ENCODE measurements at regions not wholly inside any gene's neighbourhood (a gene's known extent, or its start where the extent isn't known, plus 50 kb on each side); places are given as distances from the start of the nearest gene placed in this dataset.

DNA sequence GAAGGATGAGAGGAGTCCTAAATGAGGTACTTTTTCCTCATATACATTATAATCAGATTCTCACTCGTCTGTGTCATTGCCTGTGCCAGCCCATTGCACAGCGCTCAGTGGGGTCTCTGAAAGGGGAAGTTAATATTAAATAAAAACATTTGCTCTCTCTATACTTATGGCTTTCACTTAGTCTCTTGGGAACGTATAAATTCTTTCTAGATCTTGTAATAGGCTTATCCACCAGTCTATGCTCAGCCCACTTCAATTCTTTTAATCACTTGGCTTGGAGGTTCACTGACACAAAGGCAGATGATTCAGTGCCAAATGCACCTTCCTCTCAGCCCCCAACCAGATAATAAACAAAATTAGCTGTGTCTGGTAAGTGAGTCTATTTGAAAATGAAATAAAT is 164.3 kb upstream of the OGFRL1 start:
- Histone ChIP-seq H3K4me1 (replicated peaks in 1 of 2) (no peaks in the 10 kb centered on the region), H3K27ac (no peak overlapping the region), H3K9me3 (replicated peaks in 1 of 3) (peaks cover 0 to 9% (median 0%) of the 10 kb centered on the region in 3 donors), H3K4me3 (no peak overlapping the region), H3K36me3 (replicated peaks in 1 of 2) (no peaks in the 10 kb centered on the region), H3K27me3 (no peaks in the 10 kb centered on the region)
- intact Hi-C loops (cut with DNase I): no loop called here
- 47 to 57% (median 54%) methylated on average over 3 of the region's 3 CpGs for WGBS, 4 donors
- DNase-seq: no peak
- TF ChIP-seq, protein P1, sequence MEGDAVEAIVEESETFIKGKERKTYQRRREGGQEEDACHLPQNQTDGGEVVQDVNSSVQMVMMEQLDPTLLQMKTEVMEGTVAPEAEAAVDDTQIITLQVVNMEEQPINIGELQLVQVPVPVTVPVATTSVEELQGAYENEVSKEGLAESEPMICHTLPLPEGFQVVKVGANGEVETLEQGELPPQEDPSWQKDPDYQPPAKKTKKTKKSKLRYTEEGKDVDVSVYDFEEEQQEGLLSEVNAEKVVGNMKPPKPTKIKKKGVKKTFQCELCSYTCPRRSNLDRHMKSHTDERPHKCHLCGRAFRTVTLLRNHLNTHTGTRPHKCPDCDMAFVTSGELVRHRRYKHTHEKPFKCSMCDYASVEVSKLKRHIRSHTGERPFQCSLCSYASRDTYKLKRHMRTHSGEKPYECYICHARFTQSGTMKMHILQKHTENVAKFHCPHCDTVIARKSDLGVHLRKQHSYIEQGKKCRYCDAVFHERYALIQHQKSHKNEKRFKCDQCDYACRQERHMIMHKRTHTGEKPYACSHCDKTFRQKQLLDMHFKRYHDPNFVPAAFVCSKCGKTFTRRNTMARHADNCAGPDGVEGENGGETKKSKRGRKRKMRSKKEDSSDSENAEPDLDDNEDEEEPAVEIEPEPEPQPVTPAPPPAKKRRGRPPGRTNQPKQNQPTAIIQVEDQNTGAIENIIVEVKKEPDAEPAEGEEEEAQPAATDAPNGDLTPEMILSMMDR (IDR thresholded peaks at IDR 0.05): no peak
- TF ChIP-seq POLR2A (IDR thresholded peaks at IDR 0.05): no peak

DNA sequence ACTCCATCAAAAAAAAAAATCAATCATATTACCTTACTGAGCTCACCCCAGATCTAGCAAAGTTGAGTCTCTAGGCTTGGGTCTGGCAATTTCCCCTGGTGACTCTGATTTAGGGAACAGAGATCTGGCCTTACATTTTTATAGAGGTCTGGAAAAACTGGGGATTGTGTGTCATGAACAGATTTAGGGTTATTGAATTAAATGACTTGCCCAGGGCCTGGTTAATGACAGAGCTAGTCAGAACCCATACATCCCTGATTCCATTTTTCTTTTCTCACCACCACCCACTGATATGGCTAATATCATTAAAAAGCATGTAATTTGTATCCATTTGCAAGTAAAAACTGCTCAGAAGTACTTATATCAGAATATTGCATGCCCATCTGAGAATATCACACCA is 163.4 kb upstream of the OGFRL1 start:
- peaks cover 0 to 5% (median 0%) of the 10 kb centered on the region in 3 donors for H3K9me3 ChIP-seq (replicated peaks in 1 of 3)
- H3K4me3 ChIP-seq: no peak overlapping the region
- no peak for TF ChIP-seq POLR2A (IDR thresholded peaks at IDR 0.05)
- TF ChIP-seq, protein P1 (IDR thresholded peaks at IDR 0.05): no peak
- H3K27ac ChIP-seq: no peak overlapping the region
- no peaks in the 10 kb centered on the region for H3K27me3 ChIP-seq
- DNase-seq: no peak
- intact Hi-C loops (cut with DNase I): no loop called here
- no peaks in the 10 kb centered on the region for H3K4me1 ChIP-seq (replicated peaks in 1 of 2)
- no peaks in the 10 kb centered on the region for H3K36me3 ChIP-seq (replicated peaks in 1 of 2)

DNA sequence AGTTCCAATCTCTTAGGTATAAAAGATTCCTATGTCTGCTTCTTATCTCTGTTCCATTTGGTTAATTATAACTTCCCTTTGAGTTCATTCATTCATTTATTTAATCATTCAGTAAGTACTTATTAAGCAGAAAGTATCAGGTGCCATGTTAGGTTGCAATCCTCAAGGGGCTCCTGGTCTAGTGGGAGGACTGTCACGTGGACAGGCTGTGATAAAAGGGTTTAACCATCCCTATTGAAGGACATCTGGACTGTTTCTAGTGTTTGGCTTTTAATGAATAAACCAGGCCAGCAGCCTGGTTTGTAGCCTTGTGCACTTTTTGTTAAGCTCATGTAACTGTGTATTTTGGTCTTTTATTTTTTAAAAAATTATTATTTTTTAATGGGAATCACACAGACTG is 162.1 kb upstream of the OGFRL1 start:
- peaks cover 0 to 5% (median 0%) of the 10 kb centered on the region in 3 donors for H3K9me3 ChIP-seq (replicated peaks in 1 of 3)
- TF ChIP-seq, protein P1 (IDR thresholded peaks at IDR 0.05): no peak
- no peak for TF ChIP-seq POLR2A (IDR thresholded peaks at IDR 0.05)
- H3K27me3 ChIP-seq: no peaks in the 10 kb centered on the region
- no peak overlapping the region for H3K4me3 ChIP-seq
- no peak for DNase-seq
- intact Hi-C loops (cut with DNase I): no loop called here
- WGBS, 4 donors: 33 to 60% (median 41%) methylated on average over 1 of the region's 1 CpG
- H3K4me1 ChIP-seq (replicated peaks in 1 of 2): no peaks in the 10 kb centered on the region
- no peak overlapping the region for H3K27ac ChIP-seq
- H3K36me3 ChIP-seq (replicated peaks in 1 of 2): no peaks in the 10 kb centered on the region

DNA sequence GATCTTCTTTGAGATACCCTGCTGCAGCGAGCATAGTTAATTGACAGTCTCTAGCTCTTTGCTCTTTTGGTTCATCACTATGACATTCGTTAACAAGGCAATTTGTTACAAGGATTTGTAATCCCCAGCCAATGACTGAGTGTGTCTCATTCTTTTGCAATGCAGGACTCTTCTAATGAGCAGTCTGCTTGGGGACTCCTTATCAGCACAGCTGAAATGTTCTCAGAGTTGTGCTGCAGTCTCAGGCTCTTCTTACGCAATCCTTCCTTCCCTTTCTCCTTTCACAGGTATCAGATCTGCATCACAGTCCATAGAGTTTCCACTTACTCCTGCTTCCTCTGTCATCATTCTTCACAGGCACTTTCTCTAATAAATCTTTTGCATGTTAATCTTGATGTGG is 161.2 kb upstream of the OGFRL1 start:
- Histone ChIP-seq H3K27ac (no peak overlapping the region), H3K36me3 (replicated peaks in 1 of 2) (no peaks in the 10 kb centered on the region), H3K4me1 (replicated peaks in 1 of 2) (no peaks in the 10 kb centered on the region), H3K4me3 (no peak overlapping the region), H3K27me3 (no peaks in the 10 kb centered on the region), H3K9me3 (replicated peaks in 1 of 3) (peaks cover 0 to 5% (median 0%) of the 10 kb centered on the region in 3 donors)
- WGBS, 4 donors: 77 to 91% (median 78%) methylated on average over 3 of the region's 3 CpGs
- TF ChIP-seq POLR2A (IDR thresholded peaks at IDR 0.05): no peak
- TF ChIP-seq, protein P1 (IDR thresholded peaks at IDR 0.05): no peak
- no peak for DNase-seq
- intact Hi-C loops (cut with DNase I): no loop called here

Measured in adrenal gland (tissue), 9 donors.